Prostate gland (tissue), 2 donors: ENCODE measurements at regions not wholly inside any gene's neighbourhood (a gene's known extent, or its start where the extent isn't known, plus 50 kb on each side); places are given as distances from the start of the nearest gene placed in this dataset.

ENCODE experiments used
- CTCF ChIP-seq, 4 experiments: fragments of 200-600 bp in 2 of 4; fragments of 450-650 bp in 2 of 4; sonication (generic) in 2 of 4; IDR thresholded peaks; 1 replicate in 3 of 4; 2 replicates in 1 of 4; pipeline ENCODE4 v1.5.1; 2016 to 2019; ENCODE audit warnings: antibody characterized with exemption in 4 of 4, mild to moderate bottlenecking in 2 of 4, moderate library complexity in 2 of 4
- POLR2A ChIP-seq: fragments of 450-650 bp; IDR thresholded peaks from one replicate; pipeline ENCODE4 v1.6.1; 2016; ENCODE audit warnings: antibody characterized with exemption, mild to moderate bottlenecking
- POLR2AphosphoS5 ChIP-seq: sonication (generic); formaldehyde crosslinking; IDR thresholded peaks from one replicate; pipeline ENCODE4 v1.6.1; 2017; ENCODE audit warnings: antibody characterized with exemption

GRCh38 chr4:74878323-74878722 lies 54.6 kb upstream of the PARM1 start:
- TF ChIP-seq CTCF (IDR thresholded peaks at IDR 0.05) = no peak
- no peak for TF ChIP-seq POLR2A
- TF ChIP-seq POLR2AphosphoS5 = no peak
